ENCODE measurements at regions not wholly inside any gene's neighbourhood (a gene's known extent, or its start where the extent isn't known, plus 50 kb on each side); places are given as distances from the start of the nearest gene placed in this dataset.
"Not testable (repeated sequence)": the region's sequence is repeated elsewhere in the genome, so short reads cannot be mapped to it uniquely, and the experiment has no call there.

DNA sequence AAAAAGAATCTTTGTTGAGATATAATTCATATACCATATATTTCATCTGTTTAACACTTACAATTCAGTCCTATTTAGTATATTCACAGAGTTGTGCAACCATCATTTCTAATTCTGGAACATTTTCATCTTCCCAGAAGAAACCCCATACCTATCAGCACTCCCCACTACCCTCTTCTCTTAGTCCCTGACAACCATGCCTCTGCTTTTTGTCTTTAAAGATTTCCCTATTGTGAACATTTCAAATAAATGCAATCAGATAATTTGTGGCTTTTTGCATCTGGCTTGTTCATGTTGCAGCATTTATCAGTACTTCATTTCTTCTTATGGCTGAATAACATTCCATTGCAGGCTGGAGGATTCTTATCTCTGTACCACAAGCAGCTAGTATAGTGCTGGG lies 305.9 kb upstream of the MEX3C start:
- no peak overlapping the region for H2AFZ ChIP-seq (replicated peaks)
- H3K4me2 ChIP-seq, result no peak overlapping the region
- no peaks in the 10 kb centered on the region for H3K4me1 ChIP-seq
- H3K36me3 Mint-ChIP-seq, result no peaks in the 10 kb centered on the region
- H3K27me3 Mint-ChIP-seq (ENCODE audit: insufficient read depth, low read depth), result no peaks in the 10 kb centered on the region
- H3K9me3 ChIP-seq (ENCODE audit: low read depth), result peaks cover 4% of the 10 kb centered on the region
- no peaks in the 10 kb centered on the region for H3K27me3 ChIP-seq
- H4K20me1 ChIP-seq (ENCODE audit: low read depth), result no peaks in the 10 kb centered on the region
- H3K9me3 Mint-ChIP-seq, result peaks cover 7% of the 10 kb centered on the region
- no peaks in the 10 kb centered on the region for H3K36me3 ChIP-seq
- no peak for DNase-seq (ENCODE audit: low spot score)
- no peak overlapping the region for H3K27ac ChIP-seq
- no peak overlapping the region for H3K4me3 Mint-ChIP-seq
- TF ChIP-seq EZH2 (IDR thresholded peaks at IDR 0.05), result no peak
- no peak for TF ChIP-seq EZH2phosphoT487 (IDR thresholded peaks at IDR 0.05)
- TF ChIP-seq CTCF (IDR thresholded peaks at IDR 0.05), result no peak
- no peaks in the 10 kb centered on the region for H3F3A ChIP-seq (ENCODE audit: low read depth)
- peaks cover 6% of the 10 kb centered on the region for H3K4me1 Mint-ChIP-seq
- H3K9ac ChIP-seq, result no peak overlapping the region
- no peak overlapping the region for H3K27ac Mint-ChIP-seq
- H3K79me2 ChIP-seq (ENCODE audit: low read depth), result no peaks in the 10 kb centered on the region
- H3K4me3 ChIP-seq, result no peak overlapping the region

DNA sequence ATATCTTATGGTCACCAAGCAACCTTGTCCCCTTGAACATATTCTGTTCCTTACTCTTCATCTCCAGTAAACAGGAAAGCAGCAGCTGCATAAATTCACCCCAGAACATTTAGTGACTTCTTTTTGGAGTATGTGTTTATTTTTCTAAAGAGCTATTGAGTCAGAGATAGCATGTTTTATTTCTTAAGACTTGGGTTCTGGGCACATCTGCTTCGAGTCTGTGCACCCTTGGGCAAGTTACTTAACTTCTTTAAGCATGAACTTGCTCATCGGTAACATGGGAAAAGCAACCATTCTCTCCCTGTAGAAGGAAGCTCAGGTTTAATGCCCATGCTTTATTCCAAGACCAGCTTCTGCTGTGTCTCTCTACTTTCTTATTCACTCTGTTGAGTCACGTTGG lies 309.3 kb upstream of the MEX3C start:
- Mint-ChIP-seq H3K9me3 (peaks cover 14% of the 10 kb centered on the region), H3K27me3 (ENCODE audit: insufficient read depth, low read depth) (no peaks in the 10 kb centered on the region), H3K4me3 (no peak overlapping the region), H3K36me3 (no peaks in the 10 kb centered on the region), H3K27ac (no peak overlapping the region), H3K4me1 (no peaks in the 10 kb centered on the region)
- Histone ChIP-seq H3K79me2 (ENCODE audit: low read depth) (no peaks in the 10 kb centered on the region), H3K4me2 (no peak overlapping the region), H3K27ac (no peak overlapping the region), H4K20me1 (ENCODE audit: low read depth) (no peaks in the 10 kb centered on the region), H3K9ac (no peak overlapping the region), H2AFZ (replicated peaks) (no peak overlapping the region), H3F3A (ENCODE audit: low read depth) (no peaks in the 10 kb centered on the region), H3K9me3 (ENCODE audit: low read depth) (peaks cover 4% of the 10 kb centered on the region), H3K27me3 (no peaks in the 10 kb centered on the region), H3K36me3 (no peaks in the 10 kb centered on the region), H3K4me3 (no peak overlapping the region), H3K4me1 (no peaks in the 10 kb centered on the region)
- TF ChIP-seq EZH2 (IDR thresholded peaks at IDR 0.05) (no peak), EZH2phosphoT487 (IDR thresholded peaks at IDR 0.05) (no peak), CTCF (IDR thresholded peaks at IDR 0.05) (no peak)
- no peak for DNase-seq (ENCODE audit: low spot score)

- DNase-seq (ENCODE audit: low spot score); H2AFZ ChIP-seq (replicated peaks); H3K9ac ChIP-seq; H3K9me3 ChIP-seq (ENCODE audit: low read depth); H3K27ac Mint-ChIP-seq; H3K27me3 ChIP-seq; H3K36me3 ChIP-seq; H3K4me3 Mint-ChIP-seq; H3K4me1 ChIP-seq; H3K27ac ChIP-seq; H3K36me3 Mint-ChIP-seq; H3K4me3 ChIP-seq; H3K4me1 Mint-ChIP-seq; H3F3A ChIP-seq (ENCODE audit: low read depth); H3K79me2 ChIP-seq (ENCODE audit: low read depth); H4K20me1 ChIP-seq (ENCODE audit: low read depth); H3K4me2 ChIP-seq; H3K27me3 Mint-ChIP-seq (ENCODE audit: insufficient read depth, low read depth): not testable (repeated sequence)
- peaks cover 14% of the 10 kb centered on the region for H3K9me3 Mint-ChIP-seq
Observed at GRCh38 chr18:51508410-51508809, 310.9 kb upstream of the MEX3C start.

DNA sequence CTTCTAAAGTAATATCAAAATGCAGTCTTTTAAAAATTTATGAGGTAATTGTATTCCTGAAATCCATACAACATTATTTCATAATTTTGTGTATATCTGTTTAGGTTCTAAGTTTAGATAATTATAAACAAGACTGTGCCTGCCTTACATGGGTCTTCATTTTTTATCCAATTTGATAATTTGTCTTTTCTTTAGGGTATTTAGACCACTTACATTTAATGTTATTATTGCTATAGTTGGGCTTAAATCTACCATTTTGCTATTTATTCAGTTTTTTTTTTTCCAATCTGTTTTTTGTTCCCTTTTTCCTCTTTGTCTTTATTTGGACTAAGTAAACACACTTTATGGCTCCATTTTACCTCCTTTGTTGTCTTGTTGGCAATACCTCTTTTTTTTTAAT lies 312.5 kb upstream of the MEX3C start:
- Histone ChIP-seq H3K27me3 (no peaks in the 10 kb centered on the region), H3K27ac (no peak overlapping the region), H3K4me1 (no peaks in the 10 kb centered on the region), H3K36me3 (no peaks in the 10 kb centered on the region), H2AFZ (replicated peaks) (no peak overlapping the region), H3K9ac (no peak overlapping the region), H3K4me3 (no peak overlapping the region), H3K4me2 (no peak overlapping the region), H3F3A (ENCODE audit: low read depth) (no peaks in the 10 kb centered on the region), H3K9me3 (ENCODE audit: low read depth) (peaks cover 4% of the 10 kb centered on the region), H4K20me1 (ENCODE audit: low read depth) (no peaks in the 10 kb centered on the region), H3K79me2 (ENCODE audit: low read depth) (no peaks in the 10 kb centered on the region)
- Mint-ChIP-seq H3K4me1 (no peaks in the 10 kb centered on the region), H3K27me3 (ENCODE audit: insufficient read depth, low read depth) (no peaks in the 10 kb centered on the region), H3K4me3 (no peak overlapping the region), H3K9me3 (peaks cover 14% of the 10 kb centered on the region), H3K36me3 (no peaks in the 10 kb centered on the region), H3K27ac (no peak overlapping the region)
- no peak for DNase-seq (ENCODE audit: low spot score)
- TF ChIP-seq EZH2phosphoT487 (IDR thresholded peaks at IDR 0.05) (no peak), EZH2 (IDR thresholded peaks at IDR 0.05) (no peak), CTCF (IDR thresholded peaks at IDR 0.05) (no peak)

Measured in neural progenitor cell (in vitro differentiated cells).